HG02588 (cell line): ENCODE measurements at regions not wholly inside any gene's neighbourhood (a gene's known extent, or its start where the extent isn't known, plus 50 kb on each side); places are given as distances from the start of the nearest gene placed in this dataset.
"Not testable (repeated sequence)": the region's sequence is repeated elsewhere in the genome, so short reads cannot be mapped to it uniquely, and the experiment has no call there.

Experiments used
- ATAC-seq: cut with Tn5 transposase; IDR thresholded peaks from one replicate; pipeline ENCODE4 v1.9.1; 2021; ENCODE audit warnings: mild to moderate bottlenecking, moderate library complexity; ENCODE audit not compliant: unreplicated experiment

- no peak for ATAC-seq
These were observed 78.3 kb upstream of the ANKRD55 start for GRCh38 chr5:56311306-56311905.

GRCh38 chr5:56310711-56311204 is 77.6 kb upstream of the ANKRD55 start:
- no peak for ATAC-seq

- ATAC-seq, result no peak
These were observed 76.2 kb upstream of the ANKRD55 start for GRCh38 chr5:56309262-56309826.

- ATAC-seq, result no peak
These were observed 74.7 kb upstream of the ANKRD55 start for GRCh38 chr5:56307714-56308333.

- ATAC-seq, result no peak
These were observed 73.5 kb upstream of the ANKRD55 start for GRCh38 chr5:56306433-56307150.

- no peak for ATAC-seq
These were observed 72.1 kb upstream of the ANKRD55 start for GRCh38 chr5:56305001-56305950.

- no peak for ATAC-seq
These were observed 70.4 kb upstream of the ANKRD55 start for GRCh38 chr5:56303511-56303910.

- no peak for ATAC-seq
These were observed 68.9 kb upstream of the ANKRD55 start for GRCh38 chr5:56302027-56302426.

GRCh38 chr5:56301069-56301468 is 67.9 kb upstream of the ANKRD55 start:
- ATAC-seq, result no peak

- no peak for ATAC-seq
These were observed 66.1 kb upstream of the ANKRD55 start for GRCh38 chr5:56299212-56299611.

GRCh38 chr5:56298336-56299090 is 65.4 kb upstream of the ANKRD55 start:
- ATAC-seq, result no peak

- no peak for ATAC-seq
These were observed 64.7 kb upstream of the ANKRD55 start for GRCh38 chr5:56297851-56298250.

- not testable (repeated sequence) for ATAC-seq
These were observed 62.2 kb upstream of the ANKRD55 start for GRCh38 chr5:56295311-56295710.

GRCh38 chr5:56294354-56294753 is 61.2 kb upstream of the ANKRD55 start:
- no peak for ATAC-seq

- not testable (repeated sequence) for ATAC-seq
These were observed 59.7 kb upstream of the ANKRD55 start for GRCh38 chr5:56292874-56293273.

GRCh38 chr5:56291661-56292374 is 58.7 kb upstream of the ANKRD55 start:
- no peak for ATAC-seq

GRCh38 chr5:56291079-56291643 is 58.0 kb upstream of the ANKRD55 start:
- no peak for ATAC-seq

GRCh38 chr5:56290378-56291078 is 57.4 kb upstream of the ANKRD55 start:
- ATAC-seq, result no peak
